ENCODE measurements at regions not wholly inside any gene's neighbourhood (a gene's known extent, or its start where the extent isn't known, plus 50 kb on each side); places are given as distances from the start of the nearest gene placed in this dataset.

DNA sequence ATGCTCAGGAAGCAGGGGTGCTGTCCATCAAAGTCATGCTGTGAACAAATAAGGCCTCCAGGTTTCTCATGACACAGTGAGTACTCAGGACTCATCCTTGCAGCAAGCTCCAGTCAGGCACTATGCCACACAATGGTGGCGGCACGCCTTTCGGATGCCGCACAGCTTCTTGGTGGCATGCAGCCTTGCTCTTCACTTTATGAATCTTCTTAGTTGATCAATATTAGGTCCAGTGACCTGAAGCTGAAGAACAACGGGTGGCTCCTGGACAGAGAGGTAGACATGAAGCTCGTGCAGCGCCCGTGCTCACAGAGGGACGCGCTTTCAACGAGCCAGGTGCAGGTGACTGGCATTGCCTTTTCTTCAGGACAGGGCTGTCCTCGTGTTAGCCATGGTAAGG is 653.0 kb upstream of the MGMT start:
- DNase-seq (ENCODE audit: low spot score): no peak

DNA sequence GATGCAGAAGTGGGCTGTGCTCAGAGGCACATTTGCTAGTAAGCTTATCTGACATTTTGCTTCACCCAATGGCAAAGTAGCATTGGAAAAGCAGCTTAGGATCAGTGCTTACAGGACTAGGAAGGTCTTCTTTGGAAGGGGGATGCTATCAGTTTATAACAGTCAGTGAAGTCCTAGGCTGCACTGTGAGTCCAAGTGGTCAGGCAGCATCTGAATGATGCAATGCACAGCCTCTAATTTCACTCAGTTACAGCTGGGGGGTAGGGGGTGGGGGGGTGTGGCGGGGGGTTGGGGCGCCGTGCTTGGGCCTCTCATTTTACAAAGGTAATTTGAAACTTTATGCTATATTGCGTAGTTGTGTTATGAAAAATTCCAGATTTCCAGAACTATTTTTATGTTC is 652.3 kb upstream of the MGMT start:
- no peak for DNase-seq (ENCODE audit: low spot score)

DNA sequence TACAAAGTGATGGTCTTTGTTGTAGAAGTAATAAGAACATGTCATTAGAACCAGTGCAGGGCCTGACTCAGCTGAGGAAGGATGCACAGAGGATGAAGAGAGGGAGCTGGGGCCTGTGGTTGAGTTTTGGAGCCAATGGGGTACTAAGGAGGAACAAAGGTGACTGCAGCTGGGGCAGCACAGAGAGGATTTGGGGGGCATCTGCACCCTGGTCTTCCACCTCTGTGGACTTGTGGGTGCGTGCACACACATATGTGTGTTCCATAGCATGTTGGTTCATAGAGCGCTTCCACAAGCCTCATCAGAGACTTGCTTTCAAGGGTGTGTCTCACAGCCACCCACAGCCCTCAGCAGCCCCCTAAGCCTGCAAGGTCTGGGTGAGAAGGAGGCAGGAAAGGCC is 650.3 kb upstream of the MGMT start:
- DNase-seq (ENCODE audit: low spot score): no peak

GRCh38 chr10:128817636-128818035 is 649.4 kb upstream of the MGMT start:
- DNase-seq (ENCODE audit: low spot score): no peak

GRCh38 chr10:128820663-128821062 is 646.4 kb upstream of the MGMT start:
- no peak for DNase-seq (ENCODE audit: low spot score)

DNA sequence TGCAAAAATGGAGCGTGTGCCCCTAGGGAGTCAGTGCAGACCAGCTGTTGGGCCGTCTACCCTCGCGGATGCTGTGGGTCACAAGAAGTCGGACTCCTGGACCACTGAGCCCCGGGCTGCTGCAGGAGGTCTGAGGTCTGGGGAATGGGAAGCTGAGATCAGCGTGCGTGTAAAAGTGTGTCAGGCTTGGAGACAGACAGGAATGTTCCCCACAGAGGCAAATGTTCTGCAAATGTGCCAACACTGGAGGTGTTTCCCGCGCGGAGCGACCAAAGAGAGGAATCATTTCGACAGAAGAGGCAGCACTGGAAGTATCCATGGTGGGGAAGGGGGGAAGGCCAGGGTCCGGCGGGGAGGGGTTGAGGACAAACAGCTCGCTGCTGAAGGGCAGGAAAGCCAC is 643.8 kb upstream of the MGMT start:
- DNase-seq (ENCODE audit: low spot score): no peak

DNA sequence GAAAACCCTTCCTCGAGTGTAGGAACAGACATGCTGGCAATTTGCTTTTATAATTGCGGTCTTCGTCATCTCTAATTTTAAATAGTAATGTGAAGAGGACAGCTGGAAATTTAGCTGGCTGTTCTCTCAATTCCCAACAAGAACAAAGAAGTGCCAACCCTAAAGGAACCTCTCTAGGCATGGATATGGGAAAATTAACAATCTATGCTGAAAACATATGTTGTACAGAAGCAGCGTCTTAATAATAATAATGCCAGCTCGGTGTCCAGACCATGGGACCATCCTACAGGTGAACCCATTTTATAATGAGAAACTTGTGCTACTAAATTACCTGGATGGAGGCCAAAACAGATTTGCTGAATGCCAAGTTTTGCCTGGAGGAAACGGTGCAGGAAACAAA is 641.4 kb upstream of the MGMT start:
- DNase-seq (ENCODE audit: low spot score): no peak

DNA sequence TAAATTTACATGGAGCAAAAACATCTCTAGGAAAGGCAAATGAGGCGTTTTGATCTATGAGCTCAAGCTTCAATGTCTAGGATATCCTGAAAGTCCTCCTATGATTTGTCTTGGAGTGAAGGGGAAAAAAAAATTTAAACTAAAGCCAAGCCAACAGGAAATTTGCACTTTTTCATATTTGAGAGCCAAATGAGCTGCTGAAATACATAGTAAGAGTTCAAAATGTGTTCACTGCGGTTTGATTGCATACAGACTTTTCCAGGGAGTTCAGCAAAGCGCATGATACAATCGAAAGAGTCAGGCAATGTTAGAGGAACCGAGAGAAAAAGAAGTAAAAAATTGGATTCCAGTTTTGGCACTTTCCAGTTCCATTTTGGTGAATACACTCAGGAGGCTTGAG is 633.4 kb upstream of the MGMT start:
- DNase-seq (ENCODE audit: low spot score): no peak

DNA sequence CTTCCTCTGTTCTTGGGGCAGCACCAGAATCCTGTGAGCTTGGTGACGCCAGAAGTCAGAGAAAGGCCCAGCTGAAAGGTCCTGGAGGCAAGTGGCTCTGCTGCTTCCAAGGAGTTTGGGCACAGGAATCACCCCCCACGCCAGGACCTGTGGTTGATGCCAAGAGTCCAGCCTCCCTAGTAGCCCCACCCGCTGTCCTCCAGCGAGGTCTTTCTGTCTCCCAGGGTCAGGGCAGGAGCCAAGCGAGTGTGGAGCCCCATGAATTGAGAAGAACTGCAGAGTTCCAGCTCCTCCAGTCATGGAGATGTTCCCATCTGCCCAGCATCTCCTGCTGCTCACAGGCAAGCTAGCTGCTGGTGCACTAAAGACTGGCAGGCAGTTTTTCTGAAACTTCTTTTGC is 631.7 kb upstream of the MGMT start:
- no peak for DNase-seq (ENCODE audit: low spot score)

DNA sequence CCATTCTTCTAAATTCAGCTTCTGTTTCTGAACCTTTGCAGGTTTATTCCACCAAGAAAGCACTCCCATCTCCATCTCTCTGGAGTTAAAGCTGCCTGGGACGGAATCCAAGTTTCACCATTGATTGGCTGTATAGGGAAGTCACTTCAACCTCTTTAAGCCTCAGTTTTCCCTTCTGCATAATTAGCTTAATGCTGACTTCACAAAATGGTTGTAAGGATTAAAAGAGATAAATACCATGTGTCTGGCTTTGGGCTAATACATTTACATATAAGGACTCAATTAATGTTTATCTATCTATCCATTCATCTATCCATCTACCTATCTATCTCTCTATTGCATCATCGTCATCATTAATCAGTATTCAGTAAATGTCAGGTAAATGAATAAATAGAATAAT is 629.6 kb upstream of the MGMT start:
- no peak for DNase-seq (ENCODE audit: low spot score)

GRCh38 chr10:128839134-128839533 is 627.9 kb upstream of the MGMT start:
- DNase-seq (ENCODE audit: low spot score): no peak

DNA sequence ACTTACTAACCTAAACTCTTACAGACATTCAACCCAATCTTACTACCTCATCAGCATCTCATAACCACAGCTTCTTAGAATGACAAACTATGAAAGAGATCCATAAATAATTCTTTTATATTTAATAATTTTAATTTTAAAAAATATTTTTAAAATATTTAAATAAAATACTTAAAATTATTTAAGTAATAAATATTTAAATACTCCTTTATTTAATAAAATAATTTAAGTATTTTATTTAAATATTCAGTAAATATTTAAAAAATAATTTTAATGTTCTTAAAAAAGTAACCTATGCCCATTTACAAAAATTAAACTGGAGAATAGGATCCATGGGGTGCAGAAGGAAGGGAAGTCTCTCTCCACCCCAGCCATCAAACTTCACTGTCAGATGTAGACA is 627.3 kb upstream of the MGMT start:
- no peak for DNase-seq (ENCODE audit: low spot score)

DNA sequence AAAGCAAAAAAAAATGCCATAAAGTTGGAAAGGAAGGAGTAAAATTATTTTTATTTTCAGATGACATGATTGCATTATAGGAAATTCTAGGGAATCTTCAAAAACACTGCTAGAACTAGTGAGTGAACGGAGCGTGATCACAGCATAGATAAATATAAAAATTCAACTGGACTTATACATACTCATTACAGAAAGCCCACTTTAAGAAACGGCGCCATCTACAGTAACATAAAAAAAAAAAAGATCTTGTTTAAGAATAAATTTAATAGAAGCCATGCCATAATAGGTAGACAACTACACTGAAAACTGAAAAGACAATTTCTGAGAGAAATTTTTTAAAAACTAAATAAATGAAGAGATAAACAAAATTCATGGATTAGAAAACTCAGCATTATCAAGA is 623.1 kb upstream of the MGMT start:
- no peak for DNase-seq (ENCODE audit: low spot score)

DNA sequence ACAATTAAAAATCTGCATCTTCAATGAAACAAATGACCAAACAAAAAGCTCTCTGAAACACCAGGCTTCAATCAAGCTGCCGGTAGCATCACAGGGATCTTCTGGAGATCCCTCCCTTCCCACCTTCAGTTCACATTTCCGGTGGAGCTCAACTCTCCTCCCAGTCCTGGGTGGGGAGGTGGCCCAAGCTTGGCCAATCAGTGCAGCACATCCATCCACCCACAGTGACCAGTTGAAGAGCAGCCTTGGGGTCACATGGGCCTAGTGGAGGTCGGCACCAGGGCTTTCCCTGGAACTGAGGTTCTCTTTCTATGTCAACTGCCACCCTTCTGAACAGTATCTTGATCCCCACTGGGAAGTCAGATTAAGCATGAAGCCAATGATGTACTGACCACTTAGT is 620.1 kb upstream of the MGMT start:
- no peak for DNase-seq (ENCODE audit: low spot score)

DNA sequence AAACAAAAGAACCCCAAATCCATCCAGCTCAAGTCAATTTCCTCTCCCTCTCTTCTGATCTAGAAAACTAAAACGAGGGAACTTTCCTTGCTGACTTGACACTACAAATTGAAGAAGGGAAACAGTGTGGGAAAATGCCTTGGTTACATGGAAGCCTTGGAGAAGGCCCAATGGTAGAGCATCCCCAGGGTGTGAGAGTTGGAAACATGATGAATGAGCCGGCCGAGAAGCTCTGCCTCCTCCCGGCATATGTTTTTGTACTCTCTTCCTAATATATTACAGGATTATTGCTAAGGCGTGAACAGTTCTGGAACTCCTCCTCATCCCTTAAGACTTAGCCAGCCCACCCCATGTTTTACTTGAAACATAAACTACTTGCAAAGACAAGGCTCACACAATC is 618.2 kb upstream of the MGMT start:
- no peak for DNase-seq (ENCODE audit: low spot score)

DNA sequence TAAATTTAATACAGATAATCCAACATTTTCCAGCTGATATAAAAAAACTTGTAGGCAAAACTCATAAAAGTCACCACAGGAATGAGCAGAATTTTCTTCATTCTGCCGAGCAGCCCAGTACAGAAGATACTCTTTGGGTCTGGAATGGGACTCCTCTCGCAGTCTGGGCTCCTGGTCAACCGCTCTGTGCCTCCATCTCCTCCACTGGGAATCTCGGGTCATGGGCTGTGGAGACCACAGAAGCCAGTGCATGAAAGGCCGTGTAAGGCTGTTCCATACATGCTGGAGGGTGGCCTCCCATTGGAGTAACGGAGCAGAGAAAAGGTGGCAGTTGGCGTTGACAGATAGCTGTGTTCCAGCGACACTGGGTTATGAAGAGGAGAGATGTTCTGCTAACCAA is 616.4 kb upstream of the MGMT start:
- DNase-seq (ENCODE audit: low spot score): no peak

DNA sequence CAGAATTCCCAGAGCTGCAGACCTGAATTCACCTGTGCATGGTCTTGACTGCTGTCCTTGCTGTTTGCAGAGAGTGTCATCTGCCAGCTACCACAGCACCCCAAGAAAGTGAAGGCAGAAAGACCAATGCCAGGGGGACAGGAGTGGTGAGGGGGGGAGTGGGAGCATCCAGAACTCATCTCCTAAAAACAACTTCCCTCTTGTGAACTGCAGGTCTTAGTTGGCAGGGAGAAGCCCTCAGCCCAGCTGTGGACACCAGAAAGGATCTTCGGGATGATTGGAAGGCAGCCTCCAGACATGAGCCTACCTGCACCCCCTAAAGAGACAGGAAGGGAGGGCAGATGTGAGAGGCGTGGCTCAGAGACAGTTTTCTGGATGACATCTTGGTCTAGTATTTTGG is 615.8 kb upstream of the MGMT start:
- no peak for DNase-seq (ENCODE audit: low spot score)

DNA sequence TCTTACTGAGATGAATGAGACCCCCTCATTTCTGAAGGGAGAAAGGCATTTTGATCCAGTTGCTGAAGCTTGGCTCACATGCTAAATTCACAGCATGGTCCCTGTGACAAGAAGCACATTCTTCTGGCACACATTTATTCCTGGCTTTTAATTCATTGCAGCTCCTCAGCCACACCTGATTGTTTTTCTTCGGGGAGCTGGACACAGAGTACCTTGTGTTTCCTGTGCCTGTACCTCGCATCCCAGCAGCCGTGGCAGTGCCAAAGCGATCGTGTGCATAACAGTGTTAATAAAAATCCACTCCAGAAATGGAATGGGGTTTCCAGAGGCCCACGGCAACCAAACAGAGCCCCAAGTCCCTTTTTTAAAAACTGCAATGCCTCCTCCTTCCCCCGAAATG is 615.3 kb upstream of the MGMT start:
- DNase-seq (ENCODE audit: low spot score): no peak

DNA sequence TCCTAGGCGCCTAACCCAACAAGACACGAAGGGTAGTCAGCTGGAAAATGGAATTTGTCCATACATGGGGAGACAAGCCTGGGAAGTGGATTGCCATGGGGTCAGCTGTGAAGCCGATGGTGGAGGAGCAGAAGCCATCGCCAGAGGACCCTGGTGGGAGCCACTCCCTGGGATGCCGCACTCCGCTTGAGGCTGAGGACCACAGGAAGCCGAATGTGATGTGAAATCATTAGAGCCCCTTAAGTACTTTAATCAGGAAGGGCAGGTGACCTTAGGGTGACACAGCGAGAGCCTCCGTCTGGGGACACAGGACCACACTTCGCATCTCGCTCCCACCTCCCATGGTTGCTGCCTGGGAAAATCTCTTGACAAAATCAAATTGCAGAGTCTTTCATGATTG is 614.6 kb upstream of the MGMT start:
- no peak for DNase-seq (ENCODE audit: low spot score)

DNA sequence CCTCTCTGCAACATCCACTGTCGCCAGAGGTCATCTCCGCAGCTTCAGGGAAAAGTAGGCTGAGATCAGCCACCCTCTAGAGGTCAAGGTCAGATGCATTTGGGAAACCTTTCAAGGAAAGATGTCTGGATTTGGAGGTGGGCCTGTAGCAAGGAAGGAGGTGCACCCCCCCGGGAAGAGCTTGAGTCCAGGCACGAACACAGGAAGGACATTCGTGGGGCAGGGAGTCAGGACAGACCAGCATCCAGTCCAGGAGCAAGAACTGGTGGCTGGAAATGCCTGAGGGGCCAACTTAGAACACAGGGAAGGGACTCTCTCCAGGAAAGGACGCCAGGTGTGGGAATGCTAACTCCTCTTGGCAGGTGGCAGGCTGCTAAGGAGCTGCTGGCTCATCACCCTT is 614.1 kb upstream of the MGMT start:
- no peak for DNase-seq (ENCODE audit: low spot score)

- DNase-seq (ENCODE audit: low spot score): no peak
Measured at GRCh38 chr10:128853537-128853936, 613.5 kb upstream of the MGMT start.

DNA sequence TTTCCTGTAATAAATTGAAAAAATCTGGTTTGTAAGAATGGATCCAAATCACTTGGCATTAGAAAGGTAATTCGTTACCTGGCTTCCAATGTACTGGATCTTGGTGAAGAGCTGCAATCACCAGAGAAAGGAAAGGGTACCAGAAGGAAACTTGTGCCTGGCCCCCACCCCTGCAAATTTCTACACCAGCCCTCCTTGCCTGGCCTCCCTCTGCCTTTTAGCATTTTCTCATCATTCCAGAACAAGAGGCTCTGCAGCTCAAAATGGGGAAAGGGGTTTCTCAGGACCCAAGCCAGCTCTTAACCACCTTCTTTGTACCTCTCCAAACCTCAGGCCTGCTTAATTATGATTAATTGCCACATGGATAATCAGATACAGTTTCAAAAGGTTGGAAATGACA is 612.8 kb upstream of the MGMT start:
- no peak for DNase-seq (ENCODE audit: low spot score)

DNA sequence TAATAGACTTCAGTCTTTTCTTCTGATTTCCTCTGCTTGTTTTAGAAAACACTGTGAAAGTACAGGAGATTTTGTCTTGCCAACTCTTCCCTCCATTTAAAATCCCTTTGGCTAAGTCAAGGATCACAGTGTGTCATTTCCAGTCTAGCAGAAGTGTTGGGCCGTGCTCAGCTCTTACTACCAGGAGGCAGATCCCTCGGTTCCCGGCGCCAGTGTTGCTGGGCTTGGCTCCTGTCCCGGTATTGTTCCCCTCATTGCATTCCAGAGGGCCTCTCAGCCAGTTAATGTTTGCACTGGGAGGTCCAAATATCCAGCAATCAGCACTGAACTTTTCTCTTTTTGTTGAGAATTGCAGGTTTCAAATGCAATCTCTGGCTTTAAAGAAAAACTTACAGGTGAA is 612.1 kb upstream of the MGMT start:
- no peak for DNase-seq (ENCODE audit: low spot score)

GRCh38 chr10:128855618-128856428 is 611.2 kb upstream of the MGMT start:
- DNase-seq (ENCODE audit: low spot score): no peak
